ENCODE measurements at regions not wholly inside any gene's neighbourhood (a gene's known extent, or its start where the extent isn't known, plus 50 kb on each side); places are given as distances from the start of the nearest gene placed in this dataset.
A peak's percentile ranks its signal among the peaks of the same experiment; 100 is the strongest.

- H3K27me3 ChIP-seq (ENCODE audit: insufficient read depth in 3 of 3, low read length in 2 of 3) = peaks cover 0 to 20% (median 3%) of the 10 kb centered on the region in 3 donors
- no peaks in the 10 kb centered on the region for H3K36me3 ChIP-seq (ENCODE audit: insufficient read depth in 1 of 2, low read depth in 1 of 2)
- 41 to 64% (median 53%) methylated on average over 3 of the region's 3 CpGs for WGBS, 3 donors
- no peak overlapping the region for H3K27ac ChIP-seq
- no peak overlapping the region for H3K4me3 ChIP-seq
- DNase-seq (no peak), ATAC-seq (peak in 3 of 4 donors; percentile 41 to 72 (median 54))
- TF ChIP-seq, protein P1, sequence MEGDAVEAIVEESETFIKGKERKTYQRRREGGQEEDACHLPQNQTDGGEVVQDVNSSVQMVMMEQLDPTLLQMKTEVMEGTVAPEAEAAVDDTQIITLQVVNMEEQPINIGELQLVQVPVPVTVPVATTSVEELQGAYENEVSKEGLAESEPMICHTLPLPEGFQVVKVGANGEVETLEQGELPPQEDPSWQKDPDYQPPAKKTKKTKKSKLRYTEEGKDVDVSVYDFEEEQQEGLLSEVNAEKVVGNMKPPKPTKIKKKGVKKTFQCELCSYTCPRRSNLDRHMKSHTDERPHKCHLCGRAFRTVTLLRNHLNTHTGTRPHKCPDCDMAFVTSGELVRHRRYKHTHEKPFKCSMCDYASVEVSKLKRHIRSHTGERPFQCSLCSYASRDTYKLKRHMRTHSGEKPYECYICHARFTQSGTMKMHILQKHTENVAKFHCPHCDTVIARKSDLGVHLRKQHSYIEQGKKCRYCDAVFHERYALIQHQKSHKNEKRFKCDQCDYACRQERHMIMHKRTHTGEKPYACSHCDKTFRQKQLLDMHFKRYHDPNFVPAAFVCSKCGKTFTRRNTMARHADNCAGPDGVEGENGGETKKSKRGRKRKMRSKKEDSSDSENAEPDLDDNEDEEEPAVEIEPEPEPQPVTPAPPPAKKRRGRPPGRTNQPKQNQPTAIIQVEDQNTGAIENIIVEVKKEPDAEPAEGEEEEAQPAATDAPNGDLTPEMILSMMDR (IDR thresholded peaks at IDR 0.05) = no peak
- intact Hi-C loops (cut with DNase I) = loop anchor here (5.0 kb wide), 2 partner anchors 653 to 788 kb away; no protein-coding TSS in a partner anchor
- H3K4me1 ChIP-seq = no peaks in the 10 kb centered on the region
- H3K9me3 ChIP-seq = no peaks in the 10 kb centered on the region
Observed at GRCh38 chr14:65168840-65169239, 66.5 kb upstream of the MAX start.

GRCh38 chr14:65169351-65169750 is 67.0 kb upstream of the MAX start:
- intact Hi-C loops (cut with DNase I) = loop anchor here (5.0 kb wide), 2 partner anchors 653 to 788 kb away; no protein-coding TSS in a partner anchor
- Histone ChIP-seq H3K4me3 (no peak overlapping the region), H3K36me3 (ENCODE audit: insufficient read depth in 1 of 2, low read depth in 1 of 2) (no peaks in the 10 kb centered on the region), H3K27me3 (ENCODE audit: insufficient read depth in 3 of 3, low read length in 2 of 3) (peaks cover 0 to 20% (median 3%) of the 10 kb centered on the region in 3 donors), H3K27ac (no peak overlapping the region), H3K4me1 (no peaks in the 10 kb centered on the region), H3K9me3 (no peaks in the 10 kb centered on the region)
- 24 to 54% (median 43%) methylated on average over 1 of the region's 1 CpG for WGBS, 3 donors
- TF ChIP-seq, protein P1 (IDR thresholded peaks at IDR 0.05) = no peak
- no peak for DNase-seq
- peak in 2 of 4 donors; percentile 50 to 60 for ATAC-seq

- Histone ChIP-seq H3K4me1 (no peaks in the 10 kb centered on the region), H3K36me3 (ENCODE audit: insufficient read depth in 1 of 2, low read depth in 1 of 2) (no peaks in the 10 kb centered on the region), H3K4me3 (peak overlapping the region; percentile 36), H3K27me3 (ENCODE audit: insufficient read depth in 3 of 3, low read length in 2 of 3) (peaks cover 0 to 20% (median 3%) of the 10 kb centered on the region in 3 donors), H3K9me3 (no peaks in the 10 kb centered on the region), H3K27ac (no peak overlapping the region)
- intact Hi-C loops (cut with DNase I) = no loop called here
- DNase-seq (no peak), ATAC-seq (peak in 1 of 4 donors; percentile 9)
- TF ChIP-seq, protein P1 (IDR thresholded peaks at IDR 0.05) = no peak
- WGBS, 3 donors = 40 to 60% (median 48%) methylated on average over 7 of the region's 7 CpGs
Observed at GRCh38 chr14:65170318-65170717, 68.0 kb upstream of the MAX start.

DNA sequence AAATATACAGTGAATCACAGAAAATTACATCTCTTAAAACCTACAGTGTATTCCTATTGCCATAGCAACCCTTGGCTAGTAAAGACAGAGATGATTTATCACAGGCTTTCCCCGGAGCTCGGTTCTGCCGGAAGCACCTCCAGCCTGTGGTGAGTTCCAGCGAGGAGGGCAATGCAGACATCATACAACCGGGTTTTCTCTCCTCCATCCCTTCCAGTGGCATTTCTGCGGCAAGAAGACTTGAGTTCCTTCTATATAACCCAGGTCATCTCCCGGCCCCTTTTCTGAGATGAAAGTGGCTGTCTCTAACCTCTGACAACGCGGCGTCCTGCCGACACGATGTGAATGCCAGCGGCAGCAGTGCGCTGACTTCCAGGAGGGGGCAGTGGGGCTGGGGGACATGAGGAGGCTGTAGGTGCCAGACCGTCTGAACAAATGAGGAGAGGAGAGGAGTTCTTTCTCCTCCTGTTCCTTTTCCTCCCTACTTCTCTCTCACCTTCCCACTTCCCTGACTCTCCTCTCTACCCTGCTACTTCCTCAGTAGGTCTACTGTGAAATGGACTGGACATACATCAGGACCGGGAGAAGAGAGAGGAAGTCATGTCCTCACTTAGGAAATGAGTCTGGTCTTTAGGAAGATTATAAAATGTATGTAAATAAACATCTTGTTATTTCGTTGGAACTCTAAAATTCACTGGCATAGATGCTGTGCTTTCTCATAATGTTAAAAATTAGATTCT is 68.6 kb upstream of the MAX start:
- ATAC-seq = peak in 2 of 4 donors; percentile 35 to 56
- no peaks in the 10 kb centered on the region for H3K36me3 ChIP-seq (ENCODE audit: insufficient read depth in 1 of 2, low read depth in 1 of 2)
- H3K4me1 ChIP-seq = no peaks in the 10 kb centered on the region
- intact Hi-C loops (cut with DNase I) = no loop called here
- no peaks in the 10 kb centered on the region for H3K9me3 ChIP-seq
- TF ChIP-seq, protein P1 (IDR thresholded peaks at IDR 0.05) = no peak
- H3K27me3 ChIP-seq (ENCODE audit: insufficient read depth in 3 of 3, low read length in 2 of 3) = peaks cover 0 to 20% (median 3%) of the 10 kb centered on the region in 3 donors
- 10 to 11% (median 10%) methylated on average over 17 of the region's 17 CpGs for WGBS, 3 donors
- H3K4me3 ChIP-seq = peak overlapping the region; percentile 36
- H3K27ac ChIP-seq = no peak overlapping the region
- DNase-seq = peak in 1 of 2 donors; percentile 19

Measured in psoas muscle (tissue), 7 donors.